Liver (tissue), 8 donors: ENCODE measurements at regions not wholly inside any gene's neighbourhood (a gene's known extent, or its start where the extent isn't known, plus 50 kb on each side); places are given as distances from the start of the nearest gene placed in this dataset.

Source experiments
- DNase-seq: peaks from one replicate; pipeline ENCODE4 v3.0.0-alpha.2; 2017; ENCODE audit warnings: low spot score
- H3K27ac ChIP-seq, 2 donors: one replicate each; pipeline ENCODE4 v1.7.0; 2013; ENCODE audit warnings: inconsistent platforms in 2 of 2, low read length in 2 of 2, control low read depth in 1 of 2, low read depth in 1 of 2, mild to moderate bottlenecking in 1 of 2
- H3K27me3 ChIP-seq, 4 donors: one replicate each; pipeline versions ENCODE4 v1.6.1 to v1.7.0; 2013; ENCODE audit warnings: low read length in 3 of 4, inconsistent platforms in 1 of 4, mild to moderate bottlenecking in 1 of 4, moderate library complexity in 1 of 4; ENCODE audit not compliant: control insufficient read depth in 4 of 4, insufficient read depth in 4 of 4
- H3K36me3 ChIP-seq, 4 donors: one replicate each; pipeline versions ENCODE4 v1.6.1 to v1.7.0; 2013; ENCODE audit warnings: low read length in 3 of 4, mild to moderate bottlenecking in 3 of 4, low read depth in 1 of 4, moderate library complexity in 1 of 4; ENCODE audit not compliant: control insufficient read depth in 4 of 4, insufficient read depth in 3 of 4
- H3K4me1 ChIP-seq, 4 donors: one replicate each; pipeline versions ENCODE4 v1.6.1 to v1.7.0; 2013; ENCODE audit warnings: low read length in 3 of 4, mild to moderate bottlenecking in 3 of 4, moderate library complexity in 1 of 4; ENCODE audit not compliant: control insufficient read depth in 4 of 4, insufficient read depth in 4 of 4
- H3K4me3 ChIP-seq, 3 donors: one replicate each; pipeline versions ENCODE4 v1.6.1 to v1.7.0; 2013; ENCODE audit warnings: low read length in 3 of 3, control low read depth in 1 of 3, low read depth in 1 of 3, mild to moderate bottlenecking in 1 of 3
- H3K9ac ChIP-seq, 2 donors: one replicate each; pipeline ENCODE4 v1.7.0; 2013; ENCODE audit warnings: low read length in 2 of 2, mild to moderate bottlenecking in 2 of 2, moderate library complexity in 2 of 2, control low read depth in 1 of 2, low read depth in 1 of 2
- H3K9me3 ChIP-seq, 4 donors: one replicate each; pipeline versions ENCODE4 v1.6.1 to v1.7.0; 2013; ENCODE audit warnings: low read length in 3 of 4; ENCODE audit not compliant: control insufficient read depth in 4 of 4
- EGR1 ChIP-seq, 2 donors: IDR thresholded peaks; 2 replicates each; pipeline ENCODE4 v1.6.1; 2016 to 2018; ENCODE audit warnings: antibody characterized with exemption in 2 of 2, low read depth in 2 of 2
- FOXA1 ChIP-seq: IDR thresholded peaks from 2 replicates; pipeline ENCODE4 v1.6.1; 2016; ENCODE audit warnings: antibody characterized with exemption
- FOXA2 ChIP-seq: IDR thresholded peaks from 2 replicates; pipeline ENCODE4 v1.6.1; 2016; ENCODE audit warnings: antibody characterized with exemption
- GABPA ChIP-seq, 2 donors: IDR thresholded peaks in 1 of 2; conservative IDR thresholded peaks in 1 of 2; 2 replicates each; pipeline ENCODE4 v1.6.1; 2016; ENCODE audit warnings: antibody characterized with exemption in 2 of 2, mild to moderate bottlenecking in 1 of 2, moderate library complexity in 1 of 2
- HNF4A ChIP-seq, 2 donors: conservative IDR thresholded peaks; 2 replicates each; pipeline ENCODE4 v1.6.1; 2016; ENCODE audit warnings: antibody characterized with exemption in 2 of 2, mild to moderate bottlenecking in 2 of 2
- HNF4G ChIP-seq: IDR thresholded peaks from 2 replicates; pipeline ENCODE4 v1.6.1; 2016; ENCODE audit warnings: antibody characterized with exemption
- MAX ChIP-seq: IDR thresholded peaks from 2 replicates; pipeline ENCODE4 v1.6.1; 2016; ENCODE audit warnings: antibody characterized with exemption
- NR2F2 ChIP-seq: IDR thresholded peaks from 2 replicates; pipeline ENCODE4 v1.6.1; 2016; ENCODE audit warnings: antibody characterized with exemption
- RAD21 ChIP-seq, 2 donors: IDR thresholded peaks; 2 replicates each; pipeline ENCODE4 v1.6.1; 2016; ENCODE audit warnings: antibody characterized with exemption in 2 of 2, mild to moderate bottlenecking in 2 of 2
- RXRA ChIP-seq, 2 donors: IDR thresholded peaks; 2 replicates each; pipeline ENCODE4 v1.6.1; 2017 to 2018; ENCODE audit warnings: antibody characterized with exemption in 2 of 2, mild to moderate bottlenecking in 1 of 2
- SP1 ChIP-seq: IDR thresholded peaks from 2 replicates; pipeline ENCODE4 v1.6.1; 2018; ENCODE audit warnings: antibody characterized with exemption, mild to moderate bottlenecking
- TAF1 ChIP-seq: conservative IDR thresholded peaks from 2 replicates; pipeline ENCODE4 v1.6.1; 2016; ENCODE audit warnings: antibody characterized with exemption, mild to moderate bottlenecking
- YY1 ChIP-seq: IDR thresholded peaks from 2 replicates; pipeline ENCODE4 v1.6.1; 2016; ENCODE audit warnings: antibody characterized with exemption, mild to moderate bottlenecking
- ZBTB33 ChIP-seq: IDR thresholded peaks from 2 replicates; pipeline ENCODE4 v1.6.1; 2016; ENCODE audit warnings: antibody characterized with exemption
- WGBS: extraction: QIAGEN DNeasy Blood & Tissue Kit; methylation state at CpG from one replicate; pipeline ENCODE4 v1.1.7; 2013; 5-methylcytosine and 5-hydroxymethylcytosine counted together
- TF ChIP-seq, protein P1 (sequence below): IDR thresholded peaks from 2 replicates; pipeline ENCODE4 v1.6.1; 2016; ENCODE audit warnings: antibody characterized with exemption
- TF ChIP-seq, protein P2 (sequence below): fragments of 150-350 bp; IDR thresholded peaks from 2 replicates; pipeline ENCODE4 v1.5.1; 2017; ENCODE audit warnings: improper control_type of control experiment, low read depth, low read length; ENCODE audit not compliant: missing input control
- donor health status: healthy.
- donor health status: healthy.
- donor health status: healthy.
- donor health status: healthy.
- donor health status: healthy.

DNA sequence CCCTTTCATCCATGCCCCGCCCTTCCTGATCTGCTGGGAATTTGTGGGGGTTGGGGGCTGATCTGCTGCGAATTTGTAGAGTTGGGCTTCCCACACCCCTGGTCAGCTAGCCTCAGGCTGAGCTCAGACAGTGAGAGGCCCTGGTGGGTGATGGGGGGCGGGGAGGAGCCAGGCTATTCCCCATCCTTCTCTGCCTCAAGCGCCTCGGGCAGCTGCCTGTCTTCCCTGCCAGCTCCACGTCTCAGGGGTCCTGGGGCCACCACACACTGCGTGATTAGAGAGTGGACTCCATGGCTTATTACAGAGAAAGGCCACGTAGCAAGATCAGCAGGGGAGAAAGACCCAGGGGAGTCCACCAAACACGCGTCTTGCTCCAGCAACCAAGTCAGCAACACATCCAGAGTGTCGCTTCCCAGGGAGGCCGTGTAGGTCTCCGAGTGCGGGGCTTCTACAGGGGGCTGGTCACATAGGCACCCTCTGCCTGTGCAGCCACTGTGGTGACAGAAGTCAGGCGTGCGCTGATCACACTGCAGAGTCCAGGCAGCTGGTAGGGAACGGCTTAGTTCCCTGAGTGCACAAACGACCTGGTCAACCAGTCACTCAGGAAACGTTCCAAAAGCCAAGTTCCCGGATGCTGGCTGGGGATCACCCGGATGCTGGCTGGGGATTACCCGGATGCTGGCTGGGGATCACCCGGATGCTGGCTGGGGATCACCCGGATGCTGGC, 254.4 kb upstream of the SFSWAP start:
- TF ChIP-seq RXRA (IDR thresholded peaks at IDR 0.05) = no peak
- TF ChIP-seq RAD21 (IDR thresholded peaks at IDR 0.05) = no peak
- TF ChIP-seq FOXA1 = no peak
- TF ChIP-seq, protein P1, sequence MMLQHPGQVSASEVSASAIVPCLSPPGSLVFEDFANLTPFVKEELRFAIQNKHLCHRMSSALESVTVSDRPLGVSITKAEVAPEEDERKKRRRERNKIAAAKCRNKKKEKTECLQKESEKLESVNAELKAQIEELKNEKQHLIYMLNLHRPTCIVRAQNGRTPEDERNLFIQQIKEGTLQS = no peak
- TF ChIP-seq SP1 = no peak
- no peak for TF ChIP-seq MAX
- TF ChIP-seq FOXA2 = no peak
- TF ChIP-seq GABPA (IDR thresholded peaks at IDR 0.05 in 1 of 2, conservative IDR thresholded peaks at IDR 0.05 in 1 of 2) = no peak
- TF ChIP-seq EGR1 (IDR thresholded peaks at IDR 0.05; ENCODE audit: low read depth in 2 of 2) = no peak
- TF ChIP-seq HNF4G = no peak
- TF ChIP-seq, protein P2, sequence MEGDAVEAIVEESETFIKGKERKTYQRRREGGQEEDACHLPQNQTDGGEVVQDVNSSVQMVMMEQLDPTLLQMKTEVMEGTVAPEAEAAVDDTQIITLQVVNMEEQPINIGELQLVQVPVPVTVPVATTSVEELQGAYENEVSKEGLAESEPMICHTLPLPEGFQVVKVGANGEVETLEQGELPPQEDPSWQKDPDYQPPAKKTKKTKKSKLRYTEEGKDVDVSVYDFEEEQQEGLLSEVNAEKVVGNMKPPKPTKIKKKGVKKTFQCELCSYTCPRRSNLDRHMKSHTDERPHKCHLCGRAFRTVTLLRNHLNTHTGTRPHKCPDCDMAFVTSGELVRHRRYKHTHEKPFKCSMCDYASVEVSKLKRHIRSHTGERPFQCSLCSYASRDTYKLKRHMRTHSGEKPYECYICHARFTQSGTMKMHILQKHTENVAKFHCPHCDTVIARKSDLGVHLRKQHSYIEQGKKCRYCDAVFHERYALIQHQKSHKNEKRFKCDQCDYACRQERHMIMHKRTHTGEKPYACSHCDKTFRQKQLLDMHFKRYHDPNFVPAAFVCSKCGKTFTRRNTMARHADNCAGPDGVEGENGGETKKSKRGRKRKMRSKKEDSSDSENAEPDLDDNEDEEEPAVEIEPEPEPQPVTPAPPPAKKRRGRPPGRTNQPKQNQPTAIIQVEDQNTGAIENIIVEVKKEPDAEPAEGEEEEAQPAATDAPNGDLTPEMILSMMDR = no peak
- TF ChIP-seq TAF1 = no peak
- peaks cover 0 to 3% (median 0%) of the 10 kb centered on the region in 4 donors for H3K27me3 ChIP-seq
- no peaks in the 10 kb centered on the region for H3K36me3 ChIP-seq

GRCh38 chr12:131457028-131457310, 253.9 kb upstream of the SFSWAP start:
- H3K36me3 ChIP-seq = no peaks in the 10 kb centered on the region
- WGBS = 88% methylated on average over 15 of the region's 15 CpGs
- no peak overlapping the region for H3K4me3 ChIP-seq
- H3K27ac ChIP-seq = no peak overlapping the region
- peaks cover 0 to 3% (median 0%) of the 10 kb centered on the region in 4 donors for H3K27me3 ChIP-seq
- no peaks in the 10 kb centered on the region for H3K4me1 ChIP-seq
- no peaks in the 10 kb centered on the region for H3K9me3 ChIP-seq
- no peak for DNase-seq
- H3K9ac ChIP-seq = no peak overlapping the region
- TF ChIP-seq, protein P1 = no peak
- TF ChIP-seq HNF4G (no peak), RXRA (IDR thresholded peaks at IDR 0.05) (no peak), FOXA1 (no peak), FOXA2 (no peak), MAX (no peak), GABPA (IDR thresholded peaks at IDR 0.05 in 1 of 2, conservative IDR thresholded peaks at IDR 0.05 in 1 of 2) (no peak)

More for the DNA sequence above, 254.4 kb upstream of the SFSWAP start:
- WGBS = 70% methylated on average over 24 of the region's 24 CpGs
- Histone ChIP-seq H3K4me3 (no peak overlapping the region), H3K9me3 (no peaks in the 10 kb centered on the region), H3K9ac (no peak overlapping the region), H3K4me1 (no peaks in the 10 kb centered on the region), H3K27ac (no peak overlapping the region)
- no peak for DNase-seq

DNA sequence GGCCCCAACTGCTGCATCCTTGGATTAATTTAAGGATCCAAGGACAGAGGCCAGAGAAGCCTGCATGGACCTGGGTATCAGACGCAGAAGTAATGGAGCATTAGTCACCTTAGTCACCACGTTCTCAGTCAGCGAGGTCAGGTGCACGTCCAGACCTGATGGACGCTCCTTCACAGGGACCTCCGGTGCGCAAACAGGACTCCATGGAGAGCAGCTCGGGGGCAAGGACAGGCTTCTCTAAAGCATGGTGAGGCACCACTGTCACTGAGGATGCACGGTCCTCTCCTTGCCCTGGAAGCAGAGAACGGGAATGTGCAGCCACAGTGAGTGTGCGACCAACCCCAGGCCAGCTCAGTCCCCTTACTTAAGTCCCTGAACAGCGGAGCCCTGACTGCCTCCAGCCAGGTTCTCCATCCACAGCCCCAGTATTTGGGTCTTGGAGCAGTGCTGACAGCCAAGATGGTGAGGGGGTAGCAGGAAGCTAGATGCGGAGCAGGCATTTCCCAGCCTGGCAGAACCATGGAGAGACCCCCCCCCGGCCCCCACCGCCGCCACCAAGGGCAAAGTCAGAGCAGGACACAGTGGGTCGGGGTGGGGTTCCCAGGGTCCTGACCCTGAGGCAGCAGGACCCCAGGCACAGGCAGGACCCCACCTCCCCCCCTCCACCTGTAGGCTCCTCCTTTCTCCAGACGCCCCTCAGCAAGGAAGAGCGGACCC, 253.4 kb upstream of the SFSWAP start:
- peaks cover 0 to 3% (median 0%) of the 10 kb centered on the region in 4 donors for H3K27me3 ChIP-seq
- DNase-seq = no peak
- H3K9me3 ChIP-seq = no peaks in the 10 kb centered on the region
- no peak overlapping the region for H3K27ac ChIP-seq
- H3K4me1 ChIP-seq = no peaks in the 10 kb centered on the region
- H3K36me3 ChIP-seq = no peaks in the 10 kb centered on the region
- no peak overlapping the region for H3K4me3 ChIP-seq
- WGBS = 82% methylated on average over 19 of the region's 19 CpGs
- no peak overlapping the region for H3K9ac ChIP-seq
- TF ChIP-seq FOXA1 = no peak
- TF ChIP-seq FOXA2 = no peak
- no peak for TF ChIP-seq HNF4A (conservative IDR thresholded peaks at IDR 0.05)
- TF ChIP-seq, protein P1 = no peak
- TF ChIP-seq YY1 = no peak
- TF ChIP-seq EGR1 (IDR thresholded peaks at IDR 0.05; ENCODE audit: low read depth in 2 of 2) = no peak
- TF ChIP-seq ZBTB33 = no peak
- TF ChIP-seq SP1 = no peak
- no peak for TF ChIP-seq RXRA (IDR thresholded peaks at IDR 0.05)
- TF ChIP-seq, protein P2 = no peak
- TF ChIP-seq MAX = no peak
- TF ChIP-seq RAD21 (IDR thresholded peaks at IDR 0.05) = no peak
- no peak for TF ChIP-seq HNF4G
- TF ChIP-seq NR2F2 = no peak
